ENCODE measurements at regions not wholly inside any gene's neighbourhood (a gene's known extent, or its start where the extent isn't known, plus 50 kb on each side); places are given as distances from the start of the nearest gene placed in this dataset.

DNA sequence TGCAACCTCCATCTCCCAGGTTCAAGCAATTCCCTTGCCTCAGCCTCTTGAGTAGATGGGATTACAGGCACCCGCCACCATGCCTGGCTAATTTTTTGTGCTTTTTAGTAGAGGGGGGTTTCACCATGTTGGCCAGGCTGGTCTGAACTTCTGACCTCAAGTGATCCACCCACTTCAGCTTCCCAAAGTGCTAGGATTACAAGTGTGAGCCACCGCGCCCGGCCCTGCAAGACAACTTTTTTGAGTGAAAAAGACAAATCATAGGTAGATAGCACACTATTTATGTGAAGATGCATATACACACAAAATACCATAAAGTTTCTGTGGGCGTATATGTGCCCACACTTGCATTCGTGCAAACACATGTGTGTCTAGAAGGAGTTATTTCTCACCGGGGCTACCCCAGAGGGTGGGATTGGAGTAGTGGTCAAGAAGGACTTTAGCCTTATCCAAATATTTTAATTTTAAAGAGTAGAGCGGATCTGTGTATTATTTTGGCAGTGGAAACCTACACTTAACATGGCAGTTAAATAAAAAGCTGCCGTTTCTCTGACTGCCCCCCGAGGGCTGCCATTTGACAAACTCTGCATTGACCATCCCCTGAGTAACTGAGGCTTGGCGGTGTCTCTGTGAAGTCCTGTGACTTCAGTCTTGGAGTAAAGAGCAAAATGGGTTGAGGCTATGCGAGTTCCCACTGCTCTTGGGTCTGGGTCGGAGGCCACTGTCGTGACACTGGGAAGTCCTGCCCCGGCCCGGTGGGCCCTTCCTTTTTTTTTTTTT lies 93.4 kb upstream of the PTCH1 start:
- no peak for DNase-seq

GRCh38 chr9:95609426-95609825 lies 92.7 kb upstream of the PTCH1 start:
- no peak for DNase-seq

- DNase-seq = no peak
Observed at GRCh38 chr9:95608341-95608740, 91.6 kb upstream of the PTCH1 start.

DNA sequence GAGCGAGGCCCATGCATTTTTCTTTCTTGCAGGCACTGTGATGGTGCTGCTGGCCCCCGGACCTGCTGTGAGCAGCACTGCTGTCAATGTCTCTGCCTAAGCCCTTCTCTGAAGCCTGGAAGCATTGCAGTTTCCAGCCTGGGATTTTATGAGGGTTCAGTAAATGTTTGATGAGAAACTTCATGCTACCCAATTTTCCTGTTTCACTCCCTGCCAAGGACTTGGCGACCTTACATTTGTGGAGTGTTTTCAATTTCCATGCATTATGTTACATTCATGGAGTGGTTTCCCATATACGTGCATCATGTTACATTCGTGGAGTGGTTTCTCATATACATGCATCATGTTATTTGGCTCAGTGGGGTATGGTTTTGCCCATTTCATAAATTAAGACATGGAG lies 90.7 kb upstream of the PTCH1 start:
- no peak for DNase-seq

DNA sequence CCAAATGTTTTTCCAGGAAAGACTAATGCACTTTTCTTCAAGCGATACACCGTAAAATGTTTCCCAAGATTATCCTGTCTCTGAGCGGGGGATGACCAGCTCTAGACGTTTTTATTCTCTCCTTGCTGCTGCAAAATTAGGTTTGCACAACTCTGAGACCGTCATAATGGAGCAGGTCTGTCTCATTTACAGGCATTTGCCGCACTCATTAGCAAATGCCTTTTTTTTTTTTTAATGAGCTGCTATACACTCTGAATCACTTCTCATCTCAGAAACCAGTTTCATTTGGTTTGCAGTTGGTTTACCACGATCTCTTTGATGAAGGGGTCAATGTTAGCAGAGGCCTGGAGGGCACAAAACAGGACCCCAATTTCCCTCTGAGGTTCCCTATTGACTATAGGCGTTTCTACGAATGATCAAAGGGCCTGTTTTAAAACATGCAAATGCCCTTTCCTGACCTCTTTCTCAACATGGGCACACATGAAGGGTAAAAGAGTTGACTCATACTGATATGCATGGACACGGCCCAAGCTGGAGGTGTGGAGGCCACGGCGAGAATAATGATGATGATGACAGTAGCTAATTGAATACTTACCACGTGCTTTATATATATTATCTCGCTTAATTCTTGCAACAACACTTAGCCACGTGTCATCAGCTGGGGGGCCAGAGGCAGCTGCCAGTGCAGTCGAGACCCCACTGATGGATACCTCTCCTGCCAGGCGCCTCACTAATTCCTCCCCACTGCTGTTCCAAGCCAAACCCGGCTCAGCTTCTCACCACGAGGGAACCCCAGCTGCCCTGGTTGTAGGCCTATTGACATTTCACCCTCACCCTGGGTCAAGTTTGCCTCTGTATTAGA lies 89.9 kb upstream of the PTCH1 start:
- DNase-seq = no peak

- peak; percentile 22 for DNase-seq
Observed at GRCh38 chr9:95605816-95606488, 89.2 kb upstream of the PTCH1 start.

GRCh38 chr9:95605101-95605500 lies 88.3 kb upstream of the PTCH1 start:
- no peak for DNase-seq

DNA sequence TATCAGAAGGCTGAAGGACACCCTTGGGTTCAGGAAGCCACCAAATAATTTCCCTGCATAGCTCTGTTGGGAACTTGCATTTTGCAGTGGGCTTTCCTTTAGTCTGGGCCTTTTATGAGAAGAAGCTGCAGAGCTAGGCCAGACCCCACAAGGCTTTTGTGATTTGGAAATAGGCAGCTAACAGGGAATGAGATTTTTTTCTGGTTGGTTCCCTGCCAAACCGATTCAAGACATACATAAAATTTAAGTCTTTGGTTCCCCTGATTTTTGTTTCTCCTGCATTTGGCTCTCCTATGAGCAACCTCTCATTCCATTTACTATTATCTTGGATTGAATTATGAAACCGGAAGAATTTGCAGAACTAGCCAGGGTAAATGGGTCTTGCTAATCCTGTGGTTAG lies 81.5 kb upstream of the PTCH1 start:
- DNase-seq = no peak

GRCh38 chr9:95595721-95596295 lies 79.0 kb upstream of the PTCH1 start:
- DNase-seq = no peak

GRCh38 chr9:95592931-95593330 lies 76.2 kb upstream of the PTCH1 start:
- DNase-seq = no peak

GRCh38 chr9:95588724-95589588 lies 72.2 kb upstream of the PTCH1 start:
- no peak for DNase-seq

DNA sequence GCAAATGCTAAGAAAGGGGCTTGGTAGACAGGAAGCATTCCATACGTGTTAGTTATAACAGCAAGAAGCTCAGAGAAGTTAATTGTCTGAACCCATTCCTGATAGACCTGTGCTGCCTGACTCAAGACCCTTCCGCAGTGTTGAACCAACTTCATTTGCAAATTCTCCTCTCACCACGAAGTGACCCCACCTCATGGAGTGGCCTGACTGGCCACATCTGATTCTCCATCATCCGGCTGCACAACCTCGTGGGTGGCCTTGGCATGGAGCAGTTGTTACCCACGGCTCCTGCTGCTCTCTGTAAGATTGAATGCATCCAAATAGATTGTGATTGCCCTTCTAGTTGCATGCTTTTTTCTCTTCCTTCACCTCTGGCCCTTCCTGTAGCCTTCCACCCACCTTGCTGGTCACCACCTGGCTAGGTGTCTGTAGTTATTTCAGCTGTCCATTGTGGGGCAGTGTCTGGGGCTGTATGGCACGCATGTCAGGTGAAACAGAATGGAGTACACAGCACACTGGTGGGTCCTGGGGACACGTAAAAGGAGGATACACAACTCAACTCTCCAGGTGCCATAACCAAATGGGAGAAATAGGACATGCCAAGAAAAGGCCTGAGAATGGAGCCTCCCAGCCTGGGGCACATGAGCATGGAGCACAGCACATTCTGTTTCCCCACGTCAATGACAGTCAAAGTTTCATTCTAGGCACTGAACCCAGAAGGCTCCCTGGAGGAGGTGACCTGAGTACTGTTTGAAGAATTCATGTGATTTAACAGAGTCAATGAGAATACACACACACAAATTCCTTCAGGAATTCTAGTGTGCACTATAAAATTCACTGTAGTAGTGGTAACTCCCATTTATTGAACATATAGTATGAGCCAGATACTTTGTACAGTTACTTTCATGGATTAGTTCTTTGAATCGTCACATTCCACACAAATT lies 70.5 kb upstream of the PTCH1 start:
- no peak for DNase-seq

DNA sequence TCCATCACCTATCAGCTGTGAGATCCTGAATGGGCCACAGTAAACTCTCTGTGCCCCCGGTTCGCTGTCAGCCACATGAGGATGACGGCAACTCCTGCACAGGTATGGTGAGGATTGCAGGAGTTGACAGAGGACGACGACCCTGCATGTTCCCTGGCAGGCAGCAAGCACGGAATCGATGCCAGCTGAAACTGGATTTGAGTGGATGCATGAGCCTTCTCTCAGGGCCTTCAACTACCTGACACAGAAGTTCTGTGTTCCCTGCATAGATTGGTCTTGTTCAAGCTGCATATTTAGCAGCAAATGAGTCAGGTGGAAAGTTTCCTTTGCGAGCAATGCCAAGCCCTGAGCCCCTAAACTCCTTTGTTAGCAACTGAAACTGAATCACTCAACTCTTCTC lies 69.6 kb upstream of the PTCH1 start:
- no peak for DNase-seq

DNA sequence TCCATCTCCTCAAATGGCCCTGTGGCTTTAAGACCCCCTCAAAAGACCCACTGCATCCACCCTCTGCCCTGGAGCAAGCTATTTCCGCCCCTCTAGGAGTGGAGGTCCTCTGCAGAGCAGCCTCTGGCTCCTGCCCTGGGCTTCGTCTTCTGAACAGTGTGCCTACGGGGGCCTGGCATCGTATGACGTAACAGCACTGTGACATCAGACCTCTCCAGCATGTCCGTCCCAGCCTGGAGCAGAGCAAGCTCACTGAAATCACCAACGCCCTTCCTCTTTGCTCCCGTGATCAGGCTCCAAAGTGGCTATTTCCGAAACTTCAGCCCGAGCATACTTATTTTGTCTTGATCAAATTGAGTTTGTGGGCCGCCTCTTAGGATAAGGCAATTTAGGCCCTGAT lies 69.1 kb upstream of the PTCH1 start:
- DNase-seq = no peak

- no peak for DNase-seq
Observed at GRCh38 chr9:95584176-95584575, 67.4 kb upstream of the PTCH1 start.

DNA sequence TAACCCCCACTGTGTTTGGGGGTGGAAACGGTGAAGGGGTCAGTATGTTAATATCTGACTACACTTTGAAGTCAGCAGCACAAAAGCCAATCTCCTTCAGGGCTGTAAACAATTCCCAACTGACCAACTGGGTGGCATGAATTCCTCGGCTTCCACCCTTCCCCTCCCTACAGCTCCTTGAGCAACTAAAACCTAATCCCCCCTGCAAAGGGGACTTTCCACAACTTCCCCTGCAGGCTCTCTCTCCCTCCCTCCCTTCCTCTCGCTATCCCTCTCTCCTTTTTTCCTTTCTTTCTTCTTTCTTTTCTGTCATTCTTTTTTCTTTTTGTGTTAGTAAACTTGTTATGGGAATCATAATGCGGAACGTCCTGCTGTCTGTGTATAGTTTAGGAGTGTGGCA lies 65.1 kb upstream of the PTCH1 start:
- no peak for DNase-seq

GRCh38 chr9:95580812-95581761 lies 64.3 kb upstream of the PTCH1 start:
- no peak for DNase-seq

DNA sequence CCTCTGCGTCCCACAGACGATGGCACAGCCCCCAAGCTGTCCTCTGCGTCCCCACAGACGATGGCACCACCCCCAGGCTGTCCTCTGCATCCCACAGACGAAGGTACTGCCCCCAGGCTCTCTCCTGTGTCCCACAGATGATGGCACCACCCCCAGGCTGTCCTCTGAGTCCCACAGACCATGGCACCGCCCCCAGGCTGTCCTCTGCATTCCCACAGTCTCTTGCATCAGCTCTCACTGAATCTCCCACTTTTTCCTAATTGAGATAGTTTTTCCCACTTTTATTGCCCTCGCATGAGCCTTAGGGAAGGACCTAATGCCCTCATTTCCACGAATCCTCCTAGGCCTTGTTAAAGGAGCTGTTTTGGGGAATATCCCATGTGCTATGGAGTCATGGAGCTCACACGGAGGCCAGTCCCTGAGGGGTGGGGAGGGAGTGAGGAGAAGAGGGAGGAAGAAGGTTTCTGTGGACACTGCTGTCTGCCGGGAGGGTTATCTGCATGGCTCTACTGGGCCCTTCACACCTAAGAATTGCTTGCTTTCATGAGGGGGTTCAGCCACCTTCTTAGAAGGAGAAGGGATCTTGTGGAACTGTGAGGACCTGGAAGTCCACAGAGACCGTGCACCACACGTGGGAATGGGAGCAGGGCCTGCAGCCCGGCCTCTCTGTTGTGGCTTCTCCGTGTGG lies 58.2 kb upstream of the PTCH1 start:
- no peak for DNase-seq

DNA sequence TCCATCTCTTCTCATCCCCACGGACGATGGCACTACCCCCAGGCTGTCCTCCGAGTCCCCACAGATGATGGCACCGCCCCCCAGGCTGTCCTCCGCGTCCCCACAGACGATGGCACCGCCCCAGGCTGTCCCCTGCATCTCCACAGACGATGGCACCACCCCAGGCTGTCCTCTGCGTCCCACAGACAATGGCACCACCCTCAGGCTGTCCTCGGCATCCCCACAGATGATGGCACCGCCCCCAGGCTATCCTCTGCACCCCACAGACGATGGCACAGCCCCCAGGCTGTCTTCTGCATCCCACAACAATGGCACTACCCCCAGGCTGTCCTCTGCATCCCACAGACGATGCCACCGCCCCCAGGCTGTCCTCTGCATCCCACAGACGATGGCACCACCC lies 57.4 kb upstream of the PTCH1 start:
- no peak for DNase-seq

Data from DMS79 treated with DMSO at 0.1 percent for 48 hours (cell line).